ENCODE measurements at regions not wholly inside any gene's neighbourhood (a gene's known extent, or its start where the extent isn't known, plus 50 kb on each side); places are given as distances from the start of the nearest gene placed in this dataset.

GRCh38 chr13:44064357-44064756 is 184.7 kb downstream of the LACC1 start:
- H3K9me3 ChIP-seq, result no peaks in the 10 kb centered on the region
- H3K36me3 Mint-ChIP-seq (ENCODE audit: insufficient read depth, unreplicated experiment), result no peaks in the 10 kb centered on the region
- no peak for TF ChIP-seq CTCF (IDR thresholded peaks at IDR 0.05; ENCODE audit: insufficient read depth in 1 of 2, low read depth in 1 of 2, low read length in 1 of 2, severe bottlenecking in 1 of 2, unreplicated experiment in 1 of 2)
- POLR2A ChIA-PET, result no interaction called here
- intact Hi-C loops (cut with micrococcal nuclease; ENCODE audit: unreplicated experiment), result no loop called here
- DNase-seq, result no peak
- H3K27ac Mint-ChIP-seq (ENCODE audit: unreplicated experiment), result no peak overlapping the region
- peaks cover 9% of the 10 kb centered on the region for H3K9me3 Mint-ChIP-seq (ENCODE audit: unreplicated experiment)
- BruUV-seq (replicated peaks), result no TSS peak
- peaks cover 17% of the 10 kb centered on the region for H3K4me1 Mint-ChIP-seq (ENCODE audit: low read depth, unreplicated experiment)
- no peaks in the 10 kb centered on the region for H3K27me3 Mint-ChIP-seq (ENCODE audit: insufficient read depth, unreplicated experiment)
- no peaks in the 10 kb centered on the region; the same call in 1 of the 2 replicates for H3K4me1 ChIP-seq
- no peak overlapping the region for H3K4me3 Mint-ChIP-seq (ENCODE audit: unreplicated experiment)
- CTCF ChIA-PET, result no interaction called here
- no peaks in the 10 kb centered on the region for H3K27me3 ChIP-seq (replicated peaks; ENCODE audit: control insufficient read depth, insufficient read depth, low read length)
- no peaks in the 10 kb centered on the region for H3K36me3 ChIP-seq (ENCODE audit: control insufficient read depth, insufficient read depth, low read length)
- no peak overlapping the region for H3K4me3 ChIP-seq (ENCODE audit: low read depth, low read length)

- H3K36me3 Mint-ChIP-seq (ENCODE audit: insufficient read depth, unreplicated experiment), result no peaks in the 10 kb centered on the region
- ChIA-PET CTCF (no interaction called here), POLR2A (no interaction called here)
- H3K4me3 Mint-ChIP-seq (ENCODE audit: unreplicated experiment), result no peak overlapping the region
- no peak overlapping the region for H3K27ac Mint-ChIP-seq (ENCODE audit: unreplicated experiment)
- Histone ChIP-seq H3K27me3 (replicated peaks; ENCODE audit: control insufficient read depth, insufficient read depth, low read length) (no peaks in the 10 kb centered on the region), H3K36me3 (ENCODE audit: control insufficient read depth, insufficient read depth, low read length) (no peaks in the 10 kb centered on the region), H3K4me1 (no peaks in the 10 kb centered on the region; the same call in 1 of the 2 replicates), H3K4me3 (ENCODE audit: low read depth, low read length) (no peak overlapping the region), H3K9me3 (peaks cover 16% of the 10 kb centered on the region)
- peaks cover 23% of the 10 kb centered on the region for H3K4me1 Mint-ChIP-seq (ENCODE audit: low read depth, unreplicated experiment)
- H3K9me3 Mint-ChIP-seq (ENCODE audit: unreplicated experiment), result peaks cover 29% of the 10 kb centered on the region
- H3K27me3 Mint-ChIP-seq (ENCODE audit: insufficient read depth, unreplicated experiment), result no peaks in the 10 kb centered on the region
- TF ChIP-seq CTCF (IDR thresholded peaks at IDR 0.05; ENCODE audit: insufficient read depth in 1 of 2, low read depth in 1 of 2, low read length in 1 of 2, severe bottlenecking in 1 of 2, unreplicated experiment in 1 of 2), result no peak
- no TSS peak for BruUV-seq (replicated peaks)
- no peak for DNase-seq
- intact Hi-C loops (cut with micrococcal nuclease; ENCODE audit: unreplicated experiment), result no loop called here
Measured at GRCh38 chr13:44068169-44068568, 188.5 kb downstream of the LACC1 start.

- no peak overlapping the region for H3K27ac Mint-ChIP-seq (ENCODE audit: unreplicated experiment)
- BruUV-seq (replicated peaks), result no TSS peak
- intact Hi-C loops (cut with micrococcal nuclease; ENCODE audit: unreplicated experiment), result no loop called here
- peaks cover 35% of the 10 kb centered on the region for H3K9me3 Mint-ChIP-seq (ENCODE audit: unreplicated experiment)
- ChIA-PET CTCF (no interaction called here), POLR2A (no interaction called here)
- peaks cover 19% of the 10 kb centered on the region for H3K4me1 Mint-ChIP-seq (ENCODE audit: low read depth, unreplicated experiment)
- no peaks in the 10 kb centered on the region; the same call in 1 of the 2 replicates for H3K4me1 ChIP-seq
- H3K36me3 ChIP-seq (ENCODE audit: control insufficient read depth, insufficient read depth, low read length), result no peaks in the 10 kb centered on the region
- no peak for DNase-seq
- H3K9me3 ChIP-seq, result peaks cover 16% of the 10 kb centered on the region
- no peaks in the 10 kb centered on the region for H3K36me3 Mint-ChIP-seq (ENCODE audit: insufficient read depth, unreplicated experiment)
- no peak overlapping the region for H3K4me3 ChIP-seq (ENCODE audit: low read depth, low read length)
- H3K27me3 Mint-ChIP-seq (ENCODE audit: insufficient read depth, unreplicated experiment), result no peaks in the 10 kb centered on the region
- no peak overlapping the region for H3K4me3 Mint-ChIP-seq (ENCODE audit: unreplicated experiment)
- TF ChIP-seq CTCF (IDR thresholded peaks at IDR 0.05; ENCODE audit: insufficient read depth in 1 of 2, low read depth in 1 of 2, low read length in 1 of 2, severe bottlenecking in 1 of 2, unreplicated experiment in 1 of 2), result no peak
- no peaks in the 10 kb centered on the region for H3K27me3 ChIP-seq (replicated peaks; ENCODE audit: control insufficient read depth, insufficient read depth, low read length)
Measured at GRCh38 chr13:44068737-44069136, 189.0 kb downstream of the LACC1 start.

Measured in Caco-2 (cell line).